ENCODE measurements at regions not wholly inside any gene's neighbourhood (a gene's known extent, or its start where the extent isn't known, plus 50 kb on each side); places are given as distances from the start of the nearest gene placed in this dataset.

DNA sequence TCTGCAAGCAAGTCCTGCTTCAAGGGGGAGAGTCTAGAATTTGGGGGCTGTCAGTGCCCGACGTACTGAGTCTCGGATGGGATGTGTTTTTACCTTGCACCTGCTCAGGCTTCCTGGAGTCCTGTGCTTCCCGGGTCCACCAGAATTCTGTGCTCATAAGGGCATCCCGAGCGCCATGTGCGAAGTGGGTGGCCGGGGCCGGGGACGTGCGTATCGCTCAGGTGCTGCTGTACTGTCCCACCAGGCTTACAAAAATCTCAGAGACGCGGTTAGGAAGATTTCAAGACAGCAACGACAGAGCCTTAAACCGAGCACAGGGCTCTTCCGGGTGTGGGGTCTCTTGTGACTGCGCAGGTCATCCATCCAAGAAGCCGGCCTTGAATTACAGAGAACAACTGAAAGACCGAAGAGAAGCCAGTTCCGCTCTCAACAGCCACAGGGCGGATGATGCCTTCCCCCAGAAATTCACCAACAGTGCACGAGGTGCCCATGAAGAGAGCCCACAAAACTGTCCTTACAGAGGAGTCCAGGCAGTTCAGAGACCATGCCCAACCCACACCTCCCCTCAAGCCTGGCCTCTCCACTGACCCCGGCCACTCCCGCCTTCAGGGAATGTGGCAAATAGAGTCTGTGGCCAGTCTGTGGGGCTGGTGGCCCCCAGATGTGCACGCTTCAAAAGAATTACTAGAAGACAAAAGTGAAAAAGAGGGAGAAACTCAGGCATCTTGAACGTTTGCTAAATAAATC lies 104.7 kb downstream of the PXDC1 start:
- no peaks in the 10 kb centered on the region for H3K36me3 ChIP-seq
- TF ChIP-seq POLR2AphosphoS5 (IDR thresholded peaks at IDR 0.05), result no peak
- TF ChIP-seq EP300 (IDR thresholded peaks at IDR 0.05), result no peak
- TF ChIP-seq, protein P1, sequence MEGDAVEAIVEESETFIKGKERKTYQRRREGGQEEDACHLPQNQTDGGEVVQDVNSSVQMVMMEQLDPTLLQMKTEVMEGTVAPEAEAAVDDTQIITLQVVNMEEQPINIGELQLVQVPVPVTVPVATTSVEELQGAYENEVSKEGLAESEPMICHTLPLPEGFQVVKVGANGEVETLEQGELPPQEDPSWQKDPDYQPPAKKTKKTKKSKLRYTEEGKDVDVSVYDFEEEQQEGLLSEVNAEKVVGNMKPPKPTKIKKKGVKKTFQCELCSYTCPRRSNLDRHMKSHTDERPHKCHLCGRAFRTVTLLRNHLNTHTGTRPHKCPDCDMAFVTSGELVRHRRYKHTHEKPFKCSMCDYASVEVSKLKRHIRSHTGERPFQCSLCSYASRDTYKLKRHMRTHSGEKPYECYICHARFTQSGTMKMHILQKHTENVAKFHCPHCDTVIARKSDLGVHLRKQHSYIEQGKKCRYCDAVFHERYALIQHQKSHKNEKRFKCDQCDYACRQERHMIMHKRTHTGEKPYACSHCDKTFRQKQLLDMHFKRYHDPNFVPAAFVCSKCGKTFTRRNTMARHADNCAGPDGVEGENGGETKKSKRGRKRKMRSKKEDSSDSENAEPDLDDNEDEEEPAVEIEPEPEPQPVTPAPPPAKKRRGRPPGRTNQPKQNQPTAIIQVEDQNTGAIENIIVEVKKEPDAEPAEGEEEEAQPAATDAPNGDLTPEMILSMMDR (IDR thresholded peaks at IDR 0.05), result no peak
- no peak for TF ChIP-seq POLR2A (IDR thresholded peaks at IDR 0.05)
- H3K27ac ChIP-seq, result no peak overlapping the region
- H3K9me3 ChIP-seq, result no peaks in the 10 kb centered on the region
- whole genome bisulfite sequencing, 2 donors (ENCODE audit: low coverage in 1 of 2), result 62 to 90% methylated on average over 3 of the region's 27 CpGs
- H3K4me3 ChIP-seq, result no peak overlapping the region
- ATAC-seq, result no peak
- no peaks in the 10 kb centered on the region for H3K27me3 ChIP-seq
- H3K4me1 ChIP-seq, result no peaks in the 10 kb centered on the region

DNA sequence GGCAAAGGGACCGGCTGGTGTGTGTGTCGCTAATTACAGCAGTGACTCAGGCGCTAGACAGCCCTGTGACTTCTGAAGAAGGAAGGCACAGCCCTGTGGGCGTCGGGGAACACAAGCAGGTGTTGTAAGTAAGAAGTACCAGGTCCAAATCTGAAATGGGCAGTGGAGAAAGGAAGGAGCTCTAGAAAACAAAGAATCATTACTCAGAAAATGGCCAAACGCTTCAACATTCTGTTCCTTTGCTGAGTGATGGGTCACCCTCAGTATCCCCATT lies 106.8 kb downstream of the PXDC1 start:
- TF ChIP-seq POLR2AphosphoS5 (IDR thresholded peaks at IDR 0.05) (no peak), EP300 (IDR thresholded peaks at IDR 0.05) (no peak)

DNA sequence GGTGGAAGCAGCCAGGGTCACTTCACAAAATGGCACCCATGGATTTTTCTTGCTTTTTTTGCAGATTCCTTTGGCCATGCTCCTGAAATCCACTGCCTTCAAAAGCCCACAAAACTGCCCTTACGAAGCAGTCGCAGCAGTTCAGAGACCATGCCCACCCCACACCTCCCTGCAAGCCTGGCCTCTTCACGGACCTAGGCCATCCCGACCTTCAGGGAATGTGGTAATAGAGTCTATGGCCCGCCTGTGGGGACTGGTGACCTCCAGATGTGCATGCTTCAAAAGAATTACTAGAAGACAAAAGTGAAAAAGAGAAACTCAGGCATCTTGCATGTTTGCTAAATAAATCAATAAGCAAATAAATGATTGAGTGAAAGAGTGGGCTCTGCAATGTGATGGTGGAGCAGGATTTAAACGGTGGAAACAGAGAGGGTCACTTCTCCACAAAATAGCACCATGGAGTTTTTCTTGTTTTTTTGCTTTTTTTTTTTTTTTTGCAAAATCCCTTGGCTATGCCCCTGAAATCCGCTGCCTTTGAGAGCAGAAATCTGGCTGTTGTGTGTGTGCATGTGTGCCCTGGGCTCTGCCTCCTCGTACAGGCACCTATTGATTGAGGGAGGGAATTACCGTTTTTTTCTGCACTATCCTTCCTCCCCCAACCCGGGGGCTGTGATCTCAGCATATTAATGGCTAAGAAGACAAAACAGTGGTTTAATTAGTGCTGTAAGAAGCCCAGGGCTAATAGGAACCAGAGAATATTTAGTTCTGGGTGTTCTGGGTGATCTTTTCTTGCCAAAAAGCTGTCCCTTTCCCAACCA lies 107.4 kb downstream of the PXDC1 start:
- no peaks in the 10 kb centered on the region for H3K9me3 ChIP-seq
- H3K36me3 ChIP-seq, result no peaks in the 10 kb centered on the region
- TF ChIP-seq, protein P1 (IDR thresholded peaks at IDR 0.05), result no peak
- no peak for TF ChIP-seq POLR2AphosphoS5 (IDR thresholded peaks at IDR 0.05)
- no peak overlapping the region for H3K27ac ChIP-seq
- 82 to 96% methylated on average over 4 to 10 of the region's 10 CpGs for WGBS, 2 donors (ENCODE audit: low coverage in 1 of 2)
- no peaks in the 10 kb centered on the region for H3K27me3 ChIP-seq
- no peaks in the 10 kb centered on the region for H3K4me1 ChIP-seq
- H3K4me3 ChIP-seq, result no peak overlapping the region
- no peak for ATAC-seq

More for the DNA sequence above, 106.8 kb downstream of the PXDC1 start:
- H3K36me3 ChIP-seq, result no peaks in the 10 kb centered on the region
- H3K9me3 ChIP-seq, result no peaks in the 10 kb centered on the region
- ATAC-seq, result no peak
- H3K27ac ChIP-seq, result no peak overlapping the region
- no peaks in the 10 kb centered on the region for H3K27me3 ChIP-seq
- H3K4me1 ChIP-seq, result no peaks in the 10 kb centered on the region
- 68 to 82% methylated on average over 3 to 4 of the region's 6 CpGs for whole genome bisulfite sequencing, 2 donors (ENCODE audit: low coverage in 1 of 2)
- H3K4me3 ChIP-seq, result no peak overlapping the region

DNA sequence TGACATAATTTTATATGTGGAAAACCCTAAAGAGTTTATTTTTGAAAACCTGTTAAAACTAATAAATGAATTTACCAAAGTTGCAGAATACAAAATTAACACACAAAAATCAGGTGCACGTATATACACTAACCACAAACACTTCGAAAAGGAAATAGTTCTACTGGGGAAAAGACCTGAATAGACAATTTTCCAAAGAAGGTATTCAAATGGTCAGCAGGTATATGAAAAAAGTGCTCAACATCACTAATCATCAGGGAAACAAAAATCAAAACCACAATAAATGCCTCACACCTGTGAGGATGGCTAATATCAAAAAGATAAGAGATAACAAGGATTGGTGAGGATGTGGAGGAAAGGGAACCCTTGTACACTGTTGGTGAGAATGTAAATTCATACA lies 110.6 kb downstream of the PXDC1 start:
- Histone ChIP-seq H3K27me3 (no peaks in the 10 kb centered on the region), H3K36me3 (no peaks in the 10 kb centered on the region), H3K27ac (no peak overlapping the region), H3K9me3 (no peaks in the 10 kb centered on the region), H3K4me3 (no peak overlapping the region), H3K4me1 (no peaks in the 10 kb centered on the region)
- 81 to 94% methylated on average over 2 of the region's 2 CpGs for WGBS, 2 donors (ENCODE audit: low coverage in 1 of 2)
- no peak for ATAC-seq
- TF ChIP-seq POLR2A (IDR thresholded peaks at IDR 0.05) (no peak), POLR2AphosphoS5 (IDR thresholded peaks at IDR 0.05) (no peak), EP300 (IDR thresholded peaks at IDR 0.05) (no peak)
- TF ChIP-seq, protein P1 (IDR thresholded peaks at IDR 0.05), result no peak

DNA sequence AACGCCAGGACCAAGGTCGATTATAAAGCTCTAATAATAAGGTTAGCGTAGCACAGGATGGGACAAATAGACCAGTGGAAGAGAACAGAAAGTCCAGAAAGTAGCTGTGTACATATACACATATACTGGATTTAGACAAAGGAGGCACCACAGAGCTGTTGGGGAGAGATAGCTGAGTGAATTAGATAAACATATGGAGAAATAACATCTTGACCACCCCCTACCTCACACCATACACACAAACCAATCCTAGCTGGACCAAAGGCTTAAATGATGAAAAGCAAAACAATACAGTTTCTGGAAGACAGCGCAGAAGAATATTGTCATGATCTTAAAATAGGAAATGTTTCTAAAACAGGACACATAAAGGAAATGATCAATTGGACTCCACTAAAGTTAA lies 112.9 kb downstream of the PXDC1 start:
- Histone ChIP-seq H3K4me1 (no peaks in the 10 kb centered on the region), H3K27ac (no peak overlapping the region), H3K9me3 (no peaks in the 10 kb centered on the region), H3K4me3 (no peak overlapping the region), H3K27me3 (no peaks in the 10 kb centered on the region), H3K36me3 (no peaks in the 10 kb centered on the region)
- WGBS, 2 donors (ENCODE audit: low coverage in 1 of 2), result 75% methylated on average over 4 of the region's 4 CpGs; no CpG with 5 or more reads in 1 of the 2 donors
- ATAC-seq, result no peak
- TF ChIP-seq, protein P1 (IDR thresholded peaks at IDR 0.05), result no peak
- no peak for TF ChIP-seq EP300 (IDR thresholded peaks at IDR 0.05)
- no peak for TF ChIP-seq POLR2A (IDR thresholded peaks at IDR 0.05)
- TF ChIP-seq POLR2AphosphoS5 (IDR thresholded peaks at IDR 0.05), result no peak

Measured in gastroesophageal sphincter (tissue), 4 donors.